Hepatocyte (in vitro differentiated cells): ENCODE measurements at regions not wholly inside any gene's neighbourhood (a gene's known extent, or its start where the extent isn't known, plus 50 kb on each side); places are given as distances from the start of the nearest gene placed in this dataset.

ENCODE experiments used
- CTCF ChIP-seq: fragments of 200-600 bp; sonication (generic); IDR thresholded peaks from 2 replicates; pipeline ENCODE4 v1.5.1; 2016; ENCODE audit warnings: antibody characterized with exemption, mild to moderate bottlenecking; ENCODE audit not compliant: poor library complexity
- EZH2phosphoT487 ChIP-seq: fragments of 200-600 bp; sonication (generic); IDR thresholded peaks from one replicate; pipeline ENCODE4 v1.6.1; 2018; ENCODE audit warnings: antibody characterized with exemption, mild to moderate bottlenecking, low read depth, moderate library complexity; ENCODE audit not compliant: unreplicated experiment, severe bottlenecking

GRCh38 chr19:5260381-5260967, 80.1 kb downstream of the PTPRS start:
- no peak for TF ChIP-seq EZH2phosphoT487
- TF ChIP-seq CTCF, result no peak
